Mesenchymal stem cell (in vitro differentiated cells and primary cell): ENCODE measurements at regions not wholly inside any gene's neighbourhood (a gene's known extent, or its start where the extent isn't known, plus 50 kb on each side); places are given as distances from the start of the nearest gene placed in this dataset.
A peak's percentile ranks its signal among the peaks of the same experiment; 100 is the strongest.

Source experiments
- DNase-seq: peaks from one replicate; pipeline ENCODE4 v3.0.0-alpha.2; 2013
- H2AFZ ChIP-seq: one replicate; pipeline ENCODE4 v1.6.1; 2013; ENCODE audit warnings: low read depth, mild to moderate bottlenecking, control low read depth, inconsistent platforms, low read length, moderate library complexity
- H2AK5ac ChIP-seq: 2 replicates; pipeline ENCODE4 v1.6.1; 2013; ENCODE audit warnings: low read length, moderate library complexity, mild to moderate bottlenecking, inconsistent platforms; ENCODE audit not compliant: severe bottlenecking
- H2BK120ac ChIP-seq: one replicate; pipeline ENCODE4 v1.6.1; 2013; ENCODE audit warnings: low read depth, mild to moderate bottlenecking, inconsistent platforms, low read length, moderate library complexity
- H2BK12ac ChIP-seq, 2 experiments: one replicate each; pipeline ENCODE4 v1.6.1; 2013; ENCODE audit warnings: inconsistent platforms in 2 of 2, low read length in 2 of 2, mild to moderate bottlenecking in 2 of 2, moderate library complexity in 2 of 2, control low read depth in 1 of 2
- H2BK15ac ChIP-seq: one replicate; pipeline ENCODE4 v1.6.1; 2013; ENCODE audit warnings: mild to moderate bottlenecking, low read depth, inconsistent platforms; ENCODE audit not compliant: poor library complexity, severe bottlenecking
- H2BK5ac ChIP-seq: 2 replicates; pipeline ENCODE4 v1.6.1; 2013; ENCODE audit warnings: low read depth, mild to moderate bottlenecking, low read length, control low read depth, inconsistent platforms; ENCODE audit not compliant: poor library complexity, severe bottlenecking
- H3K14ac ChIP-seq, 2 experiments: one replicate each; pipeline ENCODE4 v1.6.1; 2013; ENCODE audit warnings: inconsistent platforms in 2 of 2, low read length in 2 of 2, control low read depth in 1 of 2, mild to moderate bottlenecking in 1 of 2, moderate library complexity in 1 of 2
- H3K18ac ChIP-seq, 2 experiments: one replicate each; pipeline ENCODE4 v1.6.1; 2013; ENCODE audit warnings: inconsistent platforms in 2 of 2, low read length in 2 of 2, control low read depth in 1 of 2, low read depth in 1 of 2, mild to moderate bottlenecking in 1 of 2
- H3K23ac ChIP-seq, 2 experiments: one replicate each; pipeline ENCODE4 v1.6.1; 2013; ENCODE audit warnings: inconsistent platforms in 2 of 2, low read length in 2 of 2, mild to moderate bottlenecking in 2 of 2, moderate library complexity in 2 of 2, control low read depth in 1 of 2
- H3K27ac ChIP-seq: 2 replicates; pipeline ENCODE4 v1.5.1; 2013; ENCODE audit warnings: mild to moderate bottlenecking, moderate library complexity, low read length, control low read depth, inconsistent platforms; ENCODE audit not compliant: poor library complexity, severe bottlenecking
- H3K27me3 ChIP-seq, 2 experiments: 2 replicates each; pipeline versions ENCODE4 v1.6.1 to v1.7.0; 2013; ENCODE audit warnings: low read length in 2 of 2, mild to moderate bottlenecking in 2 of 2, moderate library complexity in 2 of 2, control low read depth in 1 of 2, inconsistent platforms in 1 of 2; ENCODE audit not compliant: control insufficient read depth in 1 of 2, insufficient read depth in 1 of 2
- H3K36me3 ChIP-seq, 2 experiments: 2 replicates each; pipeline versions ENCODE4 v1.6.1 to v1.7.0; 2013; ENCODE audit warnings: low read length in 2 of 2, control low read depth in 1 of 2, inconsistent platforms in 1 of 2, low read depth in 1 of 2, mild to moderate bottlenecking in 1 of 2; ENCODE audit not compliant: insufficient read depth in 2 of 2, control insufficient read depth in 1 of 2
- H3K4ac ChIP-seq, 2 experiments: one replicate each; pipeline ENCODE4 v1.6.1; 2013; ENCODE audit warnings: inconsistent platforms in 2 of 2, low read length in 2 of 2, mild to moderate bottlenecking in 2 of 2, moderate library complexity in 2 of 2, control low read depth in 1 of 2, low read depth in 1 of 2
- H3K4me1 ChIP-seq: 2 replicates; pipeline ENCODE4 v1.6.1; 2013; ENCODE audit warnings: low read depth, low read length, control low read depth; ENCODE audit not compliant: control insufficient read depth, insufficient read depth
- H3K4me2 ChIP-seq: 2 replicates; pipeline ENCODE4 v1.6.1; 2013; ENCODE audit warnings: low read length, mild to moderate bottlenecking, inconsistent platforms; ENCODE audit not compliant: poor library complexity, severe bottlenecking
- H3K4me3 ChIP-seq, 2 experiments: 2 replicates each; pipeline versions ENCODE4 v1.5.1 to v1.7.0; 2013; ENCODE audit warnings: low read length in 2 of 2, mild to moderate bottlenecking in 2 of 2, control low read depth in 1 of 2, low read depth in 1 of 2; ENCODE audit not compliant: insufficient read depth in 1 of 2
- H3K79me1 ChIP-seq: replicated peaks from 2 replicates; pipeline ENCODE4 v1.6.1; 2013; ENCODE audit warnings: mild to moderate bottlenecking, control low read depth, low read length, inconsistent platforms; ENCODE audit not compliant: poor library complexity, severe bottlenecking
- H3K9ac ChIP-seq: 2 replicates; pipeline ENCODE4 v1.7.0; 2013; ENCODE audit warnings: mild to moderate bottlenecking, low read length, moderate library complexity
- H3K9me3 ChIP-seq: 2 replicates; pipeline ENCODE4 v1.7.0; 2013; ENCODE audit warnings: mild to moderate bottlenecking, low read length; ENCODE audit not compliant: control insufficient read depth
- H4K8ac ChIP-seq: one replicate; pipeline ENCODE4 v1.6.1; 2013; ENCODE audit warnings: inconsistent platforms, mild to moderate bottlenecking, low read length, moderate library complexity
- H4K91ac ChIP-seq: one replicate; pipeline ENCODE4 v1.6.1; 2013; ENCODE audit warnings: mild to moderate bottlenecking, low read length, inconsistent platforms
- WGBS: methylation state at CpG from one replicate; pipeline ENCODE4 v1.1.7; 2013; ENCODE audit warnings: mixed read lengths; 5-methylcytosine and 5-hydroxymethylcytosine counted together

GRCh38 chr13:106152047-106152446 lies 383.4 kb downstream of the EFNB2 start:
- H4K8ac ChIP-seq: peak overlapping the region; percentile 55
- peak overlapping the region; percentile 1 for H2BK5ac ChIP-seq
- peak overlapping the region; percentile 8 to 14 for H2BK12ac ChIP-seq
- no peaks in the 10 kb centered on the region for H3K4me1 ChIP-seq
- no peaks in the 10 kb centered on the region for H3K9me3 ChIP-seq
- peak overlapping the region; percentile 0 to 31 for H3K18ac ChIP-seq
- no peak overlapping the region for H2AFZ ChIP-seq
- 94% methylated on average over 3 of the region's 3 CpGs for WGBS
- H3K9ac ChIP-seq: no peak overlapping the region
- no peak overlapping the region for H3K23ac ChIP-seq
- no peak overlapping the region for H3K14ac ChIP-seq
- H3K4me2 ChIP-seq: no peak overlapping the region
- no peak overlapping the region for H3K4me3 ChIP-seq
- no peak overlapping the region for H2BK120ac ChIP-seq
- DNase-seq: no peak
- peak overlapping the region in 1 of 2 experiments; percentile 13 for H3K4ac ChIP-seq
- H2AK5ac ChIP-seq: peak overlapping the region; percentile 14
- H3K27me3 ChIP-seq: no peaks in the 10 kb centered on the region
- peak overlapping the region; percentile 83 for H3K27ac ChIP-seq
- H3K79me1 ChIP-seq: no peaks in the 10 kb centered on the region
- no peaks in the 10 kb centered on the region for H3K36me3 ChIP-seq
- no peak overlapping the region for H2BK15ac ChIP-seq
- peak overlapping the region; percentile 18 for H4K91ac ChIP-seq

DNA sequence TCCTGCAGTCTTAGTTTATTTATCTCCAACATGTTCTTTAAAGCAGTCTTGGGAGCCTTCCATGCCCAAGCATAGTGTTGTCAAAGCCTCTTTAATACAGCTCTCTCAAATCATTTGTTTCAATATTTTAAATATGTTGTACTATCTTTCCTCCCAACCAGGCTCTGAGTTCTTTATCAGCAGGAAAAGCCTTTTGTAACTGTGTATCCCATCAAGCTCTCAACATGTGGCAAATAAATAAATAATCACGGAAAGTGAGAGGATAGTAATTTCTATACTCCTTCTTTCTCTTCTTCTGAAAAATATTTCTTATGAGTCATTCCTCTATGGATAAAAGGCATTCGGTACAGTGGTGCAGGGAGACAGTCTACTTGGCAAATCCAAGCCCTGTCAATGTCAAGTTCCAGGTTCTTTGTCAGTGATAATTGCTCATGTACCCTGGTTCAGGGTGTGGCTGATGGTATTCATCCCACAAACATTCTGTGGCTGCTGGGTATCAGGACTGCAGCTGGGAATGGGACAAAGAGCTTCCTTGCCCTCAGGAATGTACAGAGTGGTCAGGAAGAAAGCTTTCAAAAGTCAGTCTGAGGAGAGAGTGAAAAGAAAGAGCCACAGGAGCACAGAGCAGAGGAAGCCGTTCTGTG lies 384.3 kb downstream of the EFNB2 start:
- Histone ChIP-seq H3K14ac (no peak overlapping the region), H3K79me1 (no peaks in the 10 kb centered on the region), H3K4ac (no peak overlapping the region), H2BK5ac (peak overlapping the region; percentile 67), H3K9me3 (no peaks in the 10 kb centered on the region), H3K4me1 (no peaks in the 10 kb centered on the region), H2AFZ (no peak overlapping the region), H3K23ac (no peak overlapping the region), H2BK15ac (no peak overlapping the region), H3K4me3 (no peak overlapping the region), H3K27ac (peak overlapping the region; percentile 83), H3K18ac (peak overlapping the region in 1 of 2 experiments; percentile 0), H3K4me2 (no peak overlapping the region), H2AK5ac (no peak overlapping the region), H2BK12ac (peak overlapping the region in 1 of 2 experiments; percentile 14), H4K91ac (no peak overlapping the region), H3K9ac (no peak overlapping the region), H3K36me3 (no peaks in the 10 kb centered on the region), H3K27me3 (no peaks in the 10 kb centered on the region), H2BK120ac (no peak overlapping the region), H4K8ac (no peak overlapping the region)
- DNase-seq: peak; percentile 81
- WGBS: 0% methylated on average over 2 of the region's 3 CpGs

- Histone ChIP-seq H4K8ac (no peak overlapping the region), H3K36me3 (no peaks in the 10 kb centered on the region), H3K79me1 (no peaks in the 10 kb centered on the region), H3K9me3 (no peaks in the 10 kb centered on the region), H3K9ac (no peak overlapping the region), H4K91ac (no peak overlapping the region), H2BK120ac (no peak overlapping the region), H3K27ac (no peak overlapping the region), H3K4ac (no peak overlapping the region), H3K14ac (peak overlapping the region in 1 of 2 experiments; percentile 70), H2BK15ac (no peak overlapping the region), H3K18ac (no peak overlapping the region), H3K4me2 (no peak overlapping the region), H3K4me1 (no peaks in the 10 kb centered on the region), H3K23ac (no peak overlapping the region), H3K27me3 (no peaks in the 10 kb centered on the region), H2AK5ac (peak overlapping the region; percentile 77), H2AFZ (no peak overlapping the region), H2BK5ac (no peak overlapping the region), H3K4me3 (no peak overlapping the region), H2BK12ac (no peak overlapping the region)
- no peak for DNase-seq
- 80% methylated on average over 1 of the region's 2 CpGs for WGBS
Observed at GRCh38 chr13:106145997-106146864, 389.2 kb downstream of the EFNB2 start.

GRCh38 chr13:106145070-106145469 lies 390.4 kb downstream of the EFNB2 start:
- no peaks in the 10 kb centered on the region for H3K4me1 ChIP-seq
- no peak overlapping the region for H3K27ac ChIP-seq
- H2AK5ac ChIP-seq: no peak overlapping the region
- H3K4me2 ChIP-seq: no peak overlapping the region
- WGBS: 100% methylated on average over 1 of the region's 1 CpG
- H3K14ac ChIP-seq: no peak overlapping the region
- no peak overlapping the region for H2BK120ac ChIP-seq
- H4K8ac ChIP-seq: no peak overlapping the region
- no peak for DNase-seq
- no peak overlapping the region for H3K4ac ChIP-seq
- no peaks in the 10 kb centered on the region for H3K27me3 ChIP-seq
- H3K36me3 ChIP-seq: no peaks in the 10 kb centered on the region
- H4K91ac ChIP-seq: no peak overlapping the region
- H3K9ac ChIP-seq: no peak overlapping the region
- H2BK12ac ChIP-seq: no peak overlapping the region
- H3K4me3 ChIP-seq: no peak overlapping the region
- H3K9me3 ChIP-seq: no peaks in the 10 kb centered on the region
- no peaks in the 10 kb centered on the region for H3K79me1 ChIP-seq
- H2BK5ac ChIP-seq: no peak overlapping the region
- no peak overlapping the region for H2BK15ac ChIP-seq
- no peak overlapping the region for H2AFZ ChIP-seq
- H3K23ac ChIP-seq: no peak overlapping the region
- no peak overlapping the region for H3K18ac ChIP-seq
